Sigmoid colon (tissue), 6 donors: ENCODE measurements at regions not wholly inside any gene's neighbourhood (a gene's known extent, or its start where the extent isn't known, plus 50 kb on each side); places are given as distances from the start of the nearest gene placed in this dataset.

Experiments
- DNase-seq: peaks from one replicate; pipeline ENCODE4 v3.0.0-alpha.2; 2019
- H3K27ac ChIP-seq, 4 donors: fragments of 200-600 bp; sonication (generic); one replicate each; pipeline ENCODE4 v1.5.1; 2016 to 2019; ENCODE audit warnings: mild to moderate bottlenecking in 1 of 4
- H3K27me3 ChIP-seq, 3 donors: fragments of 200-600 bp; sonication (generic); one replicate each; pipeline ENCODE4 v1.5.1; 2019; ENCODE audit warnings: mild to moderate bottlenecking in 1 of 3
- H3K36me3 ChIP-seq, 4 donors: fragments of 200-600 bp; sonication (generic); one replicate each; pipeline ENCODE4 v1.5.1; 2016 to 2019
- H3K4me1 ChIP-seq, 4 donors: fragments of 200-600 bp; sonication (generic); one replicate each; pipeline ENCODE4 v1.5.1; 2017 to 2019
- H3K4me3 ChIP-seq, 4 donors: fragments of 200-600 bp; sonication (generic); one replicate each; pipeline ENCODE4 v1.5.1; 2017 to 2019; ENCODE audit warnings: mild to moderate bottlenecking in 2 of 4, moderate library complexity in 1 of 4
- H3K9me3 ChIP-seq, 4 donors: fragments of 200-600 bp in 3 of 4; sonication (generic) in 3 of 4; one replicate each; pipeline versions ENCODE4 v1.5.1 to v1.6.1; 2013 to 2019
- EP300 ChIP-seq, 4 donors: sonication (generic); formaldehyde crosslinking; IDR thresholded peaks; one replicate each; pipeline ENCODE4 v1.6.1; 2017; ENCODE audit warnings: antibody characterized with exemption in 4 of 4
- POLR2A ChIP-seq, 2 donors: fragments of 450-650 bp; IDR thresholded peaks; one replicate each; pipeline ENCODE4 v1.6.1; 2016; ENCODE audit warnings: antibody characterized with exemption in 2 of 2, mild to moderate bottlenecking in 2 of 2, moderate library complexity in 2 of 2
- POLR2AphosphoS5 ChIP-seq, 4 donors: sonication (generic); formaldehyde crosslinking; IDR thresholded peaks; one replicate each; pipeline ENCODE4 v1.6.1; 2017; ENCODE audit warnings: antibody characterized with exemption in 4 of 4
- WGBS, 2 donors: extraction: QIAGEN DNeasy Blood & Tissue Kit; methylation state at CpG; one replicate each; pipeline ENCODE4 v1.1.7; 2013; 5-methylcytosine and 5-hydroxymethylcytosine counted together
- intact Hi-C: fragments of 100-400 bp; cut with DNase I; formaldehyde crosslinking; loops from one replicate; pipeline ENCODE4 v1.15.1; 2023
- TF ChIP-seq, protein P1 (sequence below), 4 experiments: fragments of 450-650 bp in 3 of 4; fragments of 200-600 bp in 1 of 4; IDR thresholded peaks; one replicate each; pipeline ENCODE4 v1.5.1; 2016 to 2019; ENCODE audit warnings: antibody characterized with exemption in 4 of 4, mild to moderate bottlenecking in 3 of 4, moderate library complexity in 2 of 4
- donor health status: healthy with polysubstance abuse.
- donor health status: healthy.

DNA sequence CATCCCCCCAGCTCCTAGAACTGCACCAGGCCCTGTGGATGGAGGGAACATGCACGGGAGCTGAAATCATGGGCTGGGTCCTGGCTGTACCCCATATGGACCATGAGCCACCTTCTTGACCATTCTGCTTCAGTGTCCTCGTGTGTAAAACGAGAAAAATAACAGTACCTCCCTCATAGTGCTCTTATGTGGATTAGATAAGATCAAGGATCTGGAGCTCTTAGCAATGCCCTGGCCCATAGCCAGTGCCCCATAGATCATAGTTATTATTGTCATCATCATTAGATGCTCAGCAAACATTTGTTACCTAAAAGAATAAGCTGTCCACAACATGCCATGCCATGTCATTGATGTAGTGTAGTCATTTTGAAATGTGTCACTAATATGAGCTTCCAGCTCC is 71.3 kb downstream of the SYNE3 start:
- no peak for TF ChIP-seq POLR2AphosphoS5 (IDR thresholded peaks at IDR 0.05)
- TF ChIP-seq POLR2A (IDR thresholded peaks at IDR 0.05): no peak
- TF ChIP-seq, protein P1, sequence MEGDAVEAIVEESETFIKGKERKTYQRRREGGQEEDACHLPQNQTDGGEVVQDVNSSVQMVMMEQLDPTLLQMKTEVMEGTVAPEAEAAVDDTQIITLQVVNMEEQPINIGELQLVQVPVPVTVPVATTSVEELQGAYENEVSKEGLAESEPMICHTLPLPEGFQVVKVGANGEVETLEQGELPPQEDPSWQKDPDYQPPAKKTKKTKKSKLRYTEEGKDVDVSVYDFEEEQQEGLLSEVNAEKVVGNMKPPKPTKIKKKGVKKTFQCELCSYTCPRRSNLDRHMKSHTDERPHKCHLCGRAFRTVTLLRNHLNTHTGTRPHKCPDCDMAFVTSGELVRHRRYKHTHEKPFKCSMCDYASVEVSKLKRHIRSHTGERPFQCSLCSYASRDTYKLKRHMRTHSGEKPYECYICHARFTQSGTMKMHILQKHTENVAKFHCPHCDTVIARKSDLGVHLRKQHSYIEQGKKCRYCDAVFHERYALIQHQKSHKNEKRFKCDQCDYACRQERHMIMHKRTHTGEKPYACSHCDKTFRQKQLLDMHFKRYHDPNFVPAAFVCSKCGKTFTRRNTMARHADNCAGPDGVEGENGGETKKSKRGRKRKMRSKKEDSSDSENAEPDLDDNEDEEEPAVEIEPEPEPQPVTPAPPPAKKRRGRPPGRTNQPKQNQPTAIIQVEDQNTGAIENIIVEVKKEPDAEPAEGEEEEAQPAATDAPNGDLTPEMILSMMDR (IDR thresholded peaks at IDR 0.05): no peak
- TF ChIP-seq EP300 (IDR thresholded peaks at IDR 0.05): no peak
- Histone ChIP-seq H3K4me3 (no peak overlapping the region), H3K27ac (no peak overlapping the region), H3K4me1 (no peaks in the 10 kb centered on the region), H3K36me3 (peaks cover 0 to 7% (median 0%) of the 10 kb centered on the region in 4 donors), H3K27me3 (no peaks in the 10 kb centered on the region), H3K9me3 (no peaks in the 10 kb centered on the region)
- intact Hi-C loops: loop anchor here (10.0 kb wide), 1 partner anchor 550 kb away; no protein-coding TSS in a partner anchor
- no peak for DNase-seq
- WGBS, 2 donors: 53 to 60% methylated on average over 3 of the region's 3 CpGs

DNA sequence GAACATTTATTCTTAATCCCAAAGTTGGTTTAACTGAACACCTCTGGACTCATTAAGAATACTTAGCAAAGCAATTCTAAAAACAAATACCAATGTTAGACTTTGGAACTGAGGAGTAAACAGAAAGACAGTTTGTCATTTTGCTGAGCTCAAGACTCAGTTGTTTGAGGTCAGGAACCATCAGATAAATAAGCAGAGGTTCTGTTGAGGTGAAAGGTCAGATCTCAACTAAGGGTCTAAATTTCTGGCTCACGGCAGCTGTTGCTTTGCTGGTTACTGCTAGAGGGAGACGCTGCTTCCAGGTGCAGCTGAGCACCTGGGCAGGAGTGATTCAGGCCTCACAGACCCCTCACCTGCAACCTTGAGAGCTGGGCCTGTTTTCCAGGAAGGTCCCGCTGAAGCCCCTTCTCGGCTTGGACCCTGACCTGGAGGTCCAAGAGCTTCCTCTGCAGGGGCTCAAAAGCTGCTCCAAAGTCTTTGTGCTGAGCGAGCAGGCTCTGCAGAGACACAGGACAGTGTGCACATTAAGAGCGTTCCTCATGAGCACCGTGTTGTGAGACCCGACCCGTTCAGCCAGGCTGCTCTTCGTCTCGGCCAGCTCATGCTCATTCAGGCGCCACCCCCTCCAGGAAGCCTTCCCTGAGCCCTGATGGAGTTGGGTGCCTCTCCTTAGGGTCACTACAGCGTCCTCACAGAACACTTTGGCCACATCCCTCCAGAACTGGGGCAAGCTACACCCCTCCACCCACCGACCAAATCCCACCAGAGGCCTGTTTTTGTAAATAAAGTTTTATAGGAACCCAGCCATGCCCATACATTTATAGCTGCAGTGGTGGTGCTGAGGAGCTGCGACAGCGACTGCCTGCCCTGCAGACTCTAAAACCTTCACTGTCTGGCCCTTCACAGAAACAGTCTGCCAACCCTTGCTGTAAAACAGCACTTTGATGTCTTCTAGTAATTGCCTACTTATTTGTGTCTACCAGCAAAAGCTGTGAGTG is 72.0 kb downstream of the SYNE3 start:
- no peak for DNase-seq
- H3K4me3 ChIP-seq: no peak overlapping the region
- WGBS, 2 donors: 48 to 83% methylated on average over 16 of the region's 16 CpGs
- no peak overlapping the region for H3K27ac ChIP-seq
- H3K9me3 ChIP-seq: no peaks in the 10 kb centered on the region
- no peaks in the 10 kb centered on the region for H3K4me1 ChIP-seq
- TF ChIP-seq, protein P1 (IDR thresholded peaks at IDR 0.05): no peak
- TF ChIP-seq POLR2A (IDR thresholded peaks at IDR 0.05) (no peak), POLR2AphosphoS5 (IDR thresholded peaks at IDR 0.05) (no peak), EP300 (IDR thresholded peaks at IDR 0.05) (no peak)
- no peaks in the 10 kb centered on the region for H3K27me3 ChIP-seq
- peaks cover 0 to 11% (median 0%) of the 10 kb centered on the region in 4 donors for H3K36me3 ChIP-seq
- intact Hi-C loops: loop anchor here (10.0 kb wide), 1 partner anchor 550 kb away; no protein-coding TSS in a partner anchor

DNA sequence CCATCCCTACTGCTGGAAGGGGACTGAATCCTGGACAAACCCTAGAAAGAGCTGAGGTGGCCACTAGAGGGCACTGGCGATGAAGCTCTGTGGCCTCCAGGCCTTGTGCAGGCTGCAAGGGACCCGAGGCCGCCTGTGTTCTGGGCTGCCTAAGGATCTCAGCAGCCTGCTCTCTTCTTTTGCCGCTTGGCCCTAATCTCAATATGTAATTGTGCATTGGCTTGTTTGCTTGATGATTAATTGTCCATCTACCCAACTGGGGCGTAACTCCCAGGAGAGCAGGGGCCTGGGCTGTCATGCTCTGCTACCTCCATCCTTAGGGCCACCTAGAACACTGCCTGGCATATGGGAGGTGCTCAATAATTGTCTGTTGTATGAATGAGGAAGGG is 73.8 kb downstream of the SYNE3 start:
- H3K4me3 ChIP-seq: no peak overlapping the region
- H3K36me3 ChIP-seq: peaks cover 0 to 17% (median 0%) of the 10 kb centered on the region in 4 donors
- TF ChIP-seq, protein P1 (IDR thresholded peaks at IDR 0.05): peak; percentile 58 to 84 (median 75)
- TF ChIP-seq EP300 (IDR thresholded peaks at IDR 0.05) (no peak), POLR2AphosphoS5 (IDR thresholded peaks at IDR 0.05) (peak in 1 of 4 donors; percentile 35), POLR2A (IDR thresholded peaks at IDR 0.05) (no peak)
- no peaks in the 10 kb centered on the region for H3K4me1 ChIP-seq
- no peak overlapping the region for H3K27ac ChIP-seq
- 17 to 30% methylated on average over 5 of the region's 5 CpGs for WGBS, 2 donors
- no peaks in the 10 kb centered on the region for H3K27me3 ChIP-seq
- peak; percentile 87 for DNase-seq
- intact Hi-C loops: loop anchor here (1.0 to 10.0 kb wide), 2 partner anchors 85 to 552 kb away; no protein-coding TSS in a partner anchor
- no peaks in the 10 kb centered on the region for H3K9me3 ChIP-seq

DNA sequence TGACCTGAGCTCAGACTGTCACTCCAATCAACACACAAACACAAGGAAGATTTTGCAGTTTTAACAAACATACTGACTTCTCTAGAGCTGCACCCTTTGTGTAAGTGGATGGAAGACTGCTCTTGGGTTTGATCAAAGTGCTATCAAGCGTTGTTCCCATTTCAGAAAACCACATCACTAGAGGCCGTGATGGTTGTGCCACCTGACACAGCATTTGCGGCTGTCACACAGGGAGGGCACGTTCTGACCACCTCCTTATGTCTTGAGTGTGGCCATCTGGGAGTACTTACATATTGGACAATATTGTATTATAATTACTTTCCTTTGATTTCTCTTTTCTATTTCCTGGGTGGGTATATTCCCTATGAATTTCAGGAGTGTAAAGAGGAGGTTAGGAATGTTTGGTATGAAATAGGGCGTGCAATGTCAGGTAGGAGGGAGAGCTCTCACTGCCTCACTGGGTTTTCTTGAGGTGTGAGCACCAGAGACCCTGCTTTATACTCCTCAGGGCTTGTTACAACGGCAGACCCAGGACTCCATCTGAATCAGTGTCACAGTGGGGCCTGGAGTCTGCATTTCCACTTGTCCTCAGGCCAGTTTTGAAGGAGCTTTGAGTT is 74.3 kb downstream of the SYNE3 start:
- H3K36me3 ChIP-seq: peaks cover 0 to 17% (median 0%) of the 10 kb centered on the region in 4 donors
- H3K27ac ChIP-seq: no peak overlapping the region

More for the DNA sequence above, 74.3 kb downstream of the SYNE3 start:
- DNase-seq: no peak
- Histone ChIP-seq H3K9me3 (no peaks in the 10 kb centered on the region), H3K4me1 (no peaks in the 10 kb centered on the region), H3K27me3 (no peaks in the 10 kb centered on the region), H3K4me3 (no peak overlapping the region)
- WGBS, 2 donors: 55 to 67% methylated on average over 6 of the region's 6 CpGs
- TF ChIP-seq, protein P1 (IDR thresholded peaks at IDR 0.05): no peak
- TF ChIP-seq POLR2A (IDR thresholded peaks at IDR 0.05) (no peak), POLR2AphosphoS5 (IDR thresholded peaks at IDR 0.05) (no peak), EP300 (IDR thresholded peaks at IDR 0.05) (no peak)
- intact Hi-C loops: loop anchor here (1.0 to 10.0 kb wide), 2 partner anchors 85 to 553 kb away; no protein-coding TSS in a partner anchor
